ENCODE measurements at regions not wholly inside any gene's neighbourhood (a gene's known extent, or its start where the extent isn't known, plus 50 kb on each side); places are given as distances from the start of the nearest gene placed in this dataset.

GRCh38 chr9:88759364-88759763 is 224.4 kb downstream of the NXNL2 start:
- TF ChIP-seq POLR2A (IDR thresholded peaks at IDR 0.05) = no peak
- TF ChIP-seq CTCF (IDR thresholded peaks at IDR 0.05) = no peak
- no peak for DNase-seq
- H3K36me3 ChIP-seq = no peaks in the 10 kb centered on the region
- H3K27ac ChIP-seq = no peak overlapping the region
- no peak overlapping the region for H3K4me3 ChIP-seq
- H3K9me3 ChIP-seq = no peaks in the 10 kb centered on the region
- intact Hi-C loops (cut with DNase I; ENCODE audit: low total_unique reads) = no loop called here
- H3K4me1 ChIP-seq = no peaks in the 10 kb centered on the region
- no peaks in the 10 kb centered on the region for H3K27me3 ChIP-seq

- Histone ChIP-seq H3K36me3 (no peaks in the 10 kb centered on the region), H3K4me1 (no peaks in the 10 kb centered on the region), H3K27ac (no peak overlapping the region), H3K27me3 (no peaks in the 10 kb centered on the region), H3K9me3 (no peaks in the 10 kb centered on the region), H3K4me3 (no peak overlapping the region)
- intact Hi-C loops (cut with DNase I; ENCODE audit: low total_unique reads) = no loop called here
- DNase-seq = no peak
- TF ChIP-seq POLR2A (IDR thresholded peaks at IDR 0.05) (no peak), CTCF (IDR thresholded peaks at IDR 0.05) (no peak)
These were observed 224.3 kb upstream of the S1PR3 start for GRCh38 chr9:88766778-88767503.

GRCh38 chr9:88767504-88767790 is 223.8 kb upstream of the S1PR3 start:
- no peaks in the 10 kb centered on the region for H3K9me3 ChIP-seq
- intact Hi-C loops (cut with DNase I; ENCODE audit: low total_unique reads) = no loop called here
- H3K27ac ChIP-seq = no peak overlapping the region
- no peaks in the 10 kb centered on the region for H3K4me1 ChIP-seq
- TF ChIP-seq CTCF (IDR thresholded peaks at IDR 0.05) (no peak), POLR2A (IDR thresholded peaks at IDR 0.05) (no peak)
- no peaks in the 10 kb centered on the region for H3K36me3 ChIP-seq
- no peak overlapping the region for H3K4me3 ChIP-seq
- no peak for DNase-seq
- H3K27me3 ChIP-seq = no peaks in the 10 kb centered on the region

- intact Hi-C loops (cut with DNase I; ENCODE audit: low total_unique reads) = no loop called here
These were observed 218.7 kb upstream of the S1PR3 start for GRCh38 chr9:88772575-88772974.

GRCh38 chr9:88773126-88773525 is 218.1 kb upstream of the S1PR3 start:
- Histone ChIP-seq H3K27me3 (no peaks in the 10 kb centered on the region), H3K27ac (no peak overlapping the region), H3K4me1 (peaks cover 0 to 12% of the 10 kb centered on the region in 2 donors), H3K9me3 (no peaks in the 10 kb centered on the region), H3K4me3 (no peak overlapping the region), H3K36me3 (no peaks in the 10 kb centered on the region)
- no peak for TF ChIP-seq CTCF (IDR thresholded peaks at IDR 0.05)
- DNase-seq = no peak
- intact Hi-C loops (cut with DNase I; ENCODE audit: low total_unique reads) = no loop called here

More at GRCh38 chr9:88772575-88772974, 218.7 kb upstream of the S1PR3 start:
- Histone ChIP-seq H3K27me3 (no peaks in the 10 kb centered on the region), H3K36me3 (no peaks in the 10 kb centered on the region), H3K9me3 (no peaks in the 10 kb centered on the region), H3K4me1 (peaks cover 0 to 12% of the 10 kb centered on the region in 2 donors), H3K4me3 (no peak overlapping the region), H3K27ac (no peak overlapping the region)
- TF ChIP-seq POLR2A (IDR thresholded peaks at IDR 0.05) (no peak), CTCF (IDR thresholded peaks at IDR 0.05) (no peak)
- DNase-seq = no peak
